Ascending aorta (tissue), 2 donors: ENCODE measurements at regions not wholly inside any gene's neighbourhood (a gene's known extent, or its start where the extent isn't known, plus 50 kb on each side); places are given as distances from the start of the nearest gene placed in this dataset.
"Not testable (repeated sequence)": the region's sequence is repeated elsewhere in the genome, so short reads cannot be mapped to it uniquely, and the experiment has no call there.

Experiments used
- DNase-seq, 2 donors: peaks; one replicate each; pipeline ENCODE4 v3.0.0-alpha.2; 2019; ENCODE audit warnings: low spot score in 2 of 2
- H3K27ac ChIP-seq, 2 donors: fragments of 200-600 bp; sonication (generic); one replicate each; pipeline ENCODE4 v1.5.1; 2016 to 2017; ENCODE audit warnings: mild to moderate bottlenecking in 1 of 2
- H3K27me3 ChIP-seq: fragments of 200-600 bp; sonication (generic); one replicate; pipeline ENCODE4 v1.5.1; 2017
- H3K36me3 ChIP-seq, 2 donors: fragments of 200-600 bp; sonication (generic); one replicate each; pipeline ENCODE4 v1.5.1; 2016
- H3K4me1 ChIP-seq, 2 donors: fragments of 200-600 bp; sonication (generic); one replicate each; pipeline ENCODE4 v1.5.1; 2016 to 2017; ENCODE audit warnings: mild to moderate bottlenecking in 1 of 2
- H3K4me3 ChIP-seq, 2 donors: fragments of 200-600 bp; sonication (generic); one replicate each; pipeline ENCODE4 v1.5.1; 2016 to 2017; ENCODE audit warnings: mild to moderate bottlenecking in 1 of 2
- H3K9me3 ChIP-seq, 2 donors: fragments of 200-600 bp; sonication (generic); one replicate each; pipeline ENCODE4 v1.5.1; 2016
- intact Hi-C: fragments of 100-400 bp; cut with DNase I; formaldehyde crosslinking; loops from one replicate; pipeline ENCODE4 v1.15.1; 2023
- TF ChIP-seq, protein P1 (sequence below), 3 experiments: fragments of 200-600 bp in 2 of 3; fragments of 450-650 bp in 1 of 3; sonication (generic) in 2 of 3; IDR thresholded peaks; one replicate each; pipeline ENCODE4 v1.5.1; 2016 to 2019; ENCODE audit warnings: antibody characterized with exemption in 3 of 3, mild to moderate bottlenecking in 1 of 3, moderate library complexity in 1 of 3

DNA sequence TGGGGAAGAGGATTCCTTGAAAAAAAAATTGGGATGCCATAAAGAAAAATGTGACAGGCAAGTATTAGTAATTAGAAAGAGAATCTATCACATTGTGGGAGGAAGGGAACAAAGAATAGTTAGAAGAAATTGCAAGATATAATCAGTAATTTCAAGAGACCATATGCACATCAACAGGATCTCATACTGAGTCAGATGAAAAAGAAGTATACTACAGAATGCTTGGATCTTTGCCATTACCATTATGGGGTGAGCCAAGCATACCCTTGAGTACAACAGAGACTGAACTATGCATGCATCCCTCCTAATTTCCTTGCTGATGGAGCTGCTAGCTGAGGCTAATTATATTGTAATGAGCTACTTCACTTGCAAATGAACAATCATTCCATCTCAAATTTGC is 287.6 kb downstream of the PAPSS1 start:
- TF ChIP-seq, protein P1, sequence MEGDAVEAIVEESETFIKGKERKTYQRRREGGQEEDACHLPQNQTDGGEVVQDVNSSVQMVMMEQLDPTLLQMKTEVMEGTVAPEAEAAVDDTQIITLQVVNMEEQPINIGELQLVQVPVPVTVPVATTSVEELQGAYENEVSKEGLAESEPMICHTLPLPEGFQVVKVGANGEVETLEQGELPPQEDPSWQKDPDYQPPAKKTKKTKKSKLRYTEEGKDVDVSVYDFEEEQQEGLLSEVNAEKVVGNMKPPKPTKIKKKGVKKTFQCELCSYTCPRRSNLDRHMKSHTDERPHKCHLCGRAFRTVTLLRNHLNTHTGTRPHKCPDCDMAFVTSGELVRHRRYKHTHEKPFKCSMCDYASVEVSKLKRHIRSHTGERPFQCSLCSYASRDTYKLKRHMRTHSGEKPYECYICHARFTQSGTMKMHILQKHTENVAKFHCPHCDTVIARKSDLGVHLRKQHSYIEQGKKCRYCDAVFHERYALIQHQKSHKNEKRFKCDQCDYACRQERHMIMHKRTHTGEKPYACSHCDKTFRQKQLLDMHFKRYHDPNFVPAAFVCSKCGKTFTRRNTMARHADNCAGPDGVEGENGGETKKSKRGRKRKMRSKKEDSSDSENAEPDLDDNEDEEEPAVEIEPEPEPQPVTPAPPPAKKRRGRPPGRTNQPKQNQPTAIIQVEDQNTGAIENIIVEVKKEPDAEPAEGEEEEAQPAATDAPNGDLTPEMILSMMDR (IDR thresholded peaks at IDR 0.05): no peak
- intact Hi-C loops: no loop called here
- no peaks in the 10 kb centered on the region for H3K27me3 ChIP-seq

DNA sequence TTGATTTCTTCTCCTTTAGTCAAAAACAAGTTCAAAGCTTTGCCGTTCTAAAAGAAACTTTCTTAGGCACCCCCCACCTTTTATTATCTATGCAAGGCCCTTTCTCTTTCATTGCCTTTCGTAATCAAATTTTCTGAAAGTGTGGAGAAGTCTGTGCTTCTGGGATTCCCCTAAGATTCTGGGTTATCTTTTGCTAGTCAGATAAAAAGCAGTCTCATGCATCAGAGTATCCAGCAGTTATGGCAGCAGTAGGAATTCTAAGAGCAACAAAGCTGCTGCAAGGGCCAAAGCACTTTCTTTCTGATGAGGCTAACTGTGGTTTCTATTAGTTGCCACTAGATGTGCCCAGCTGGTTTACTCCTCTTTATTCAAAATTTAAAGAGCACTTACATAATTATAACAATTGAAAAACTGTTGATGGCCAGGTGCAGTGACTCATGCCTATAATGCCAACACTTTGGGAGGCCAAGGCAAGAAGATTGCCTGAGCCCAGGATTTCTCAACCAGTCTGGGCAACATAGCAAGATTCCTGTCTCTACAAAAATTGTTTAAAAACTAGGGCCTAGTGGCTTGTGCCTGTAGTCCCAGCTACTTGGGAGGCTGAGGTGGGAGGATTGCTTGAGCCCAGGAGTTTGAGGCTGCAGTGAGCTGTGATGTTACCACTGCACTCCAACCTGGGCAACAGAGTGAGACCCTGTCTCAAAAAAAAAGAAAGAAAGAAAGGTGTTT is 296.2 kb downstream of the PAPSS1 start:
- Histone ChIP-seq H3K36me3 (no peaks in the 10 kb centered on the region), H3K27ac (no peak overlapping the region), H3K27me3 (no peaks in the 10 kb centered on the region), H3K9me3 (no peaks in the 10 kb centered on the region), H3K4me3 (no peak overlapping the region), H3K4me1 (no peaks in the 10 kb centered on the region)
- intact Hi-C loops: no loop called here
- TF ChIP-seq, protein P1 (IDR thresholded peaks at IDR 0.05): no peak
- DNase-seq: no peak

More for the DNA sequence above, 287.6 kb downstream of the PAPSS1 start:
- no peak for DNase-seq
- H3K9me3 ChIP-seq: no peaks in the 10 kb centered on the region
- H3K4me1 ChIP-seq: no peaks in the 10 kb centered on the region
- H3K36me3 ChIP-seq: no peaks in the 10 kb centered on the region
- no peak overlapping the region for H3K4me3 ChIP-seq
- H3K27ac ChIP-seq: no peak overlapping the region

- H3K27me3 ChIP-seq, H3K4me1 ChIP-seq, intact Hi-C loops: not testable (repeated sequence)
Measured at GRCh38 chr4:107419536-107419935, 300.5 kb downstream of the PAPSS1 start.

GRCh38 chr4:107419052-107419451 is 301.0 kb downstream of the PAPSS1 start:
- Histone ChIP-seq H3K9me3 (no peaks in the 10 kb centered on the region), H3K36me3 (no peaks in the 10 kb centered on the region), H3K4me3 (no peak overlapping the region), H3K4me1 (no peaks in the 10 kb centered on the region), H3K27me3 (no peaks in the 10 kb centered on the region), H3K27ac (no peak overlapping the region)
- DNase-seq: no peak
- TF ChIP-seq, protein P1 (IDR thresholded peaks at IDR 0.05): no peak
- intact Hi-C loops: no loop called here

More at GRCh38 chr4:107419536-107419935, 300.5 kb downstream of the PAPSS1 start:
- not testable (repeated sequence) for DNase-seq, H3K9me3 ChIP-seq, H3K36me3 ChIP-seq, H3K27ac ChIP-seq, H3K4me3 ChIP-seq

DNA sequence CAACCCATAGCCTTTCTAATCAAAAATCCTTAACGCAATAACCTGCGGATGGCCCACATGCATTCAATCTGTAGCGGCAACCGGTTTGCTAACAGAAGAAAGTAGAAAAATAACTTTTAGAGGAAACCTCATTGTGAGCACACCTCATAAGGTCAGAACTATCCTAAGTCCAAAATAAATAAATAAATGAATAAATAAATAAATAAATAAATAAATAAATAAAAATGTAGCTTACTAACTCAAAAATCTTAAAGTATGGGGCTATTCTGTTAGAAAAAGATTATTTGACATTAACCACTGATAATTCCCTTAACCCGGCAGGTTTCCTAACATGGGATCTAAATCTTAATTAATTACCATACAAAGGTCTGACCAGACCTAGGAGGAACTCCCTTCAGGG is 304.5 kb downstream of the PAPSS1 start:
- H3K4me3 ChIP-seq, H3K27ac ChIP-seq, H3K4me1 ChIP-seq, DNase-seq, H3K27me3 ChIP-seq, H3K36me3 ChIP-seq, intact Hi-C loops, H3K9me3 ChIP-seq: not testable (repeated sequence)

DNA sequence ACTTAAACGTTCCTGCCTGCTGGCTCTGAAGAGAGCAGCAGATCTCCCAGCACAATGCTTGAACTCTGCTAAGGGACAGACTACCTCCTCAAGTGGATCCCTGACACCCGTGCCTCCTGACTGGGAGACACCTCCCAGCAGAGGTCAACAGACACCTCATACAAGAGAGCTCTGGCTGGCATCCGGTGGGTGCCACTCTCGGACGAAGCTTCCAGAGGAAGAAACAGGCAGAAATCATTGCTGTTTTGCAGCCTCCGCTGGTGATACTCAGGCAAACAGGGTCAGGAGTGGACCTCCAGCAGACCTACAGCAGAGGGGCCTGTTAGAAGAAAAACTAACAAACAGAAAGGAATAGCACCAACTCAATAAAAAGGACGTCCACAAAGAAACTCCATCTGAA is 310.2 kb downstream of the PAPSS1 start:
- H3K4me3 ChIP-seq, DNase-seq, H3K9me3 ChIP-seq, H3K27me3 ChIP-seq, H3K4me1 ChIP-seq, H3K36me3 ChIP-seq, H3K27ac ChIP-seq, intact Hi-C loops: not testable (repeated sequence)

GRCh38 chr4:107408968-107409367 is 311.1 kb downstream of the PAPSS1 start:
- intact Hi-C loops: no loop called here
- H3K27ac ChIP-seq: no peak overlapping the region
- no peak overlapping the region for H3K4me3 ChIP-seq
- no peaks in the 10 kb centered on the region for H3K9me3 ChIP-seq
- H3K36me3 ChIP-seq: no peaks in the 10 kb centered on the region
- no peaks in the 10 kb centered on the region for H3K4me1 ChIP-seq
- no peaks in the 10 kb centered on the region for H3K27me3 ChIP-seq
- TF ChIP-seq, protein P1 (IDR thresholded peaks at IDR 0.05): no peak
- no peak for DNase-seq
